ENCODE measurements at regions not wholly inside any gene's neighbourhood (a gene's known extent, or its start where the extent isn't known, plus 50 kb on each side); places are given as distances from the start of the nearest gene placed in this dataset.

DNA sequence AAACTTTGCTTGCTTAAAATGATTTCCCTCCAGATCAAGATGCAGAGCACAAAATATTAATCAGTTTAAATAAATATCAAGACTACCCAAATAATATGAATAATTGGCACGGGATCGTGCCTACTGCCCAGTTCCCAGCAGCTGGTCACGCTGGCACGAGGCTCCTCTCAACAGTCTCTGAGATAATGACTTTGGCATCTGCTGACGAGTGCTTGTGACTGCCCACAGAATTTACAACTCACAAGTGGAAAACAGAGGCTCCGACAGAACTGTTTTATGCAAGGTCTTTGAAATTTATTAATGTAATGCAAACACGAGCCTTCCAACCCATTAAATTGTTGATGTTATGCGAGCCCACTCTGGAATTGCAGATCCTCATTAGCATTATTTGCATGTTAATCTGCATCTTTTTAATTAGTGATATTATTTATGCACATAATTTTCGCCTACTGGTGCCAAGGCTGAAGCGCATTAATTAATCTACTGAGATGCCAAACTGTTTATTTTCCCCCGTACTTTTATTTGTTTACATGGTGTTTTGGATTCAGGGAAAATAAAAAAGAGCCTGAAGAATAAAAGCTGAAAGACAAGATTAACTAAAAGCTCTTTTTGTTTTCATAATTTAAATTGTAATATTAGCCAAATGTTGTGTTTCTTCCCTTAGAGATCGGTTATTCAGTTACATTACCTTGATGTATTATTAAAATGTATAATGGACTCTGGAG is 369.3 kb upstream of the IRX1 start:
- TF ChIP-seq, protein P1, sequence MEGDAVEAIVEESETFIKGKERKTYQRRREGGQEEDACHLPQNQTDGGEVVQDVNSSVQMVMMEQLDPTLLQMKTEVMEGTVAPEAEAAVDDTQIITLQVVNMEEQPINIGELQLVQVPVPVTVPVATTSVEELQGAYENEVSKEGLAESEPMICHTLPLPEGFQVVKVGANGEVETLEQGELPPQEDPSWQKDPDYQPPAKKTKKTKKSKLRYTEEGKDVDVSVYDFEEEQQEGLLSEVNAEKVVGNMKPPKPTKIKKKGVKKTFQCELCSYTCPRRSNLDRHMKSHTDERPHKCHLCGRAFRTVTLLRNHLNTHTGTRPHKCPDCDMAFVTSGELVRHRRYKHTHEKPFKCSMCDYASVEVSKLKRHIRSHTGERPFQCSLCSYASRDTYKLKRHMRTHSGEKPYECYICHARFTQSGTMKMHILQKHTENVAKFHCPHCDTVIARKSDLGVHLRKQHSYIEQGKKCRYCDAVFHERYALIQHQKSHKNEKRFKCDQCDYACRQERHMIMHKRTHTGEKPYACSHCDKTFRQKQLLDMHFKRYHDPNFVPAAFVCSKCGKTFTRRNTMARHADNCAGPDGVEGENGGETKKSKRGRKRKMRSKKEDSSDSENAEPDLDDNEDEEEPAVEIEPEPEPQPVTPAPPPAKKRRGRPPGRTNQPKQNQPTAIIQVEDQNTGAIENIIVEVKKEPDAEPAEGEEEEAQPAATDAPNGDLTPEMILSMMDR (conservative IDR thresholded peaks at IDR 0.05; ENCODE audit: low read depth, low read length) = no peak
- DNase-seq (ENCODE audit: low read depth) = no peak
- no peak overlapping the region for H3K4me3 ChIP-seq (ENCODE audit: low read depth, low read length)

DNA sequence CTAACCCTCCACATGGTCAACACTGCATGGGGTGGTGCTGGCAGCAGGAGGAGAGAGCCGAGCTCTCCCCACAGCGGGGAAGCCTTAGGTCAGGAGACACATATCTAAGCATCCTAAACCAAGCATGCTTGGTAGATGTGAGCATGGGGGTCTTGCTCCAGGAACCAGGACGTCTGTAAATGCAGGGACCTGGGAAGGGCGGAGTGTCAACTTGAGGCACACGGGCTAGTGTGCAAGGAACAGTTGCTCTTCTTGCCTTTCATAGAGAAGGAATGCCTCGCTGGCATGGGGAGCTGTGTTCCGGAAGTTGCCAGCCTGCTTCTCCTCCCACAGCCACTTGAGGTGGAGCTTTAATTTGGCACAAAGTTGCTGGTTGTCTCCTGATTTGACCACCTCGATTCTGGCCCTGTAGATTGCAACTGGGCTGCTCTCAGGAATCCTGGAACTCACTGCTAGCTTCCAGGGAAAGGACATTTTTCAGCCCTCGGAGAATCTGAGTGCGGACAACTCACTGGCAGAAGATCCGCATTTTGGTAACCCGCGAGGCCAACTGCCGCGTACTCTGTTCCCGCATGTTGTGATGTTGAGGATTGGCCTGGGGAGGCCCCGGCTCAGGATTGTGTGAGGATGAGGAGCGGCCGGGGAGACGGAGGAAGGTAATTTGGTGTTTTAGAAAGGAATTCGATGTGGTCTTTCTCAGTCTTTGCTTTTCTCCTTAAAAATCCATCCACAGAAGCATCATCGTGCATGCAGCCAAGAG is 370.3 kb upstream of the IRX1 start:
- TF ChIP-seq, protein P1 (conservative IDR thresholded peaks at IDR 0.05; ENCODE audit: low read depth, low read length) = no peak
- DNase-seq (ENCODE audit: low read depth) = no peak

DNA sequence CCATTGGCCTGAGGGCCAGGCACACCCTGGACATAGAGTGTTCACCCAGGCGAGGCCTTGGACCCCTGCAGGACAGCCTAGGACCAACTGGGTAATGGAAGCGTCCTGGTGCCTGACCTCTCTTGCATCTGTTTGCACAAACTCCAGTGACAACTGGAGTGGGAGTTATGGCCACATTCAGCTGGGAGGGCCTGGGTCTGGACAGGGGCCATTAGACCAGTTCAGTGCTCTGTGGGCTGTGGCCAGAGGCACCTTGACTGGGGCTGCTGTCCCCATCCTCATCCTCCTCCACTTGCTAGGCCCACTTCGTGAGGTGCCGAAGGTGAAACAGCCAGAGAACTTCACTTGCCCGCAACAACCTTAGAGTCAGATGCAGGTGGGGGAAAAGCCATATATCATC is 372.7 kb upstream of the IRX1 start:
- TF ChIP-seq, protein P1 (conservative IDR thresholded peaks at IDR 0.05; ENCODE audit: low read depth, low read length) = no peak
- no peak for DNase-seq (ENCODE audit: low read depth)
- H3K4me3 ChIP-seq (ENCODE audit: low read depth, low read length) = no peak overlapping the region

More for the DNA sequence above, 370.3 kb upstream of the IRX1 start:
- no peak overlapping the region for H3K4me3 ChIP-seq (ENCODE audit: low read depth, low read length)

DNA sequence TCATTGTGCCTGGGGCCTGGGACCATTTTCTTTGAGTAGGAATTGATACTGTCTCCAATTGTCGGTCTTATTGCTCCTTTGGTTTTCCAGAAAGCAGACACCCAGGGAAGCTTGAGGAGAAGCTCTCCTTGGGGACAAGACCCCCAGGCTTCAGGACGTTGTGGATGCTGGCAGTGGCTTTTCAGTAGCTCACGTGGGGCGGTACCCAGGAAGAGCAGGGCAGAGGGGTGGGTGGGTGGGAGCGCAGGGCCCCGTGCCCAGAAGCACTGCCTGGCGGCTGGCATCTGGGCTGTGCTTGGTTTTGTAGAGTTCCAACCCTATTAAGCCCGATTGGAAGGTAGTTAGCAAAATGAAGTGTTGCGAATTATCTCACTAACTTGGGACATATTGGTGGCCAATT is 374.2 kb upstream of the IRX1 start:
- H3K4me3 ChIP-seq (ENCODE audit: low read depth, low read length) = no peak overlapping the region
- no peak for DNase-seq (ENCODE audit: low read depth)
- TF ChIP-seq, protein P1 (conservative IDR thresholded peaks at IDR 0.05; ENCODE audit: low read depth, low read length) = no peak

DNA sequence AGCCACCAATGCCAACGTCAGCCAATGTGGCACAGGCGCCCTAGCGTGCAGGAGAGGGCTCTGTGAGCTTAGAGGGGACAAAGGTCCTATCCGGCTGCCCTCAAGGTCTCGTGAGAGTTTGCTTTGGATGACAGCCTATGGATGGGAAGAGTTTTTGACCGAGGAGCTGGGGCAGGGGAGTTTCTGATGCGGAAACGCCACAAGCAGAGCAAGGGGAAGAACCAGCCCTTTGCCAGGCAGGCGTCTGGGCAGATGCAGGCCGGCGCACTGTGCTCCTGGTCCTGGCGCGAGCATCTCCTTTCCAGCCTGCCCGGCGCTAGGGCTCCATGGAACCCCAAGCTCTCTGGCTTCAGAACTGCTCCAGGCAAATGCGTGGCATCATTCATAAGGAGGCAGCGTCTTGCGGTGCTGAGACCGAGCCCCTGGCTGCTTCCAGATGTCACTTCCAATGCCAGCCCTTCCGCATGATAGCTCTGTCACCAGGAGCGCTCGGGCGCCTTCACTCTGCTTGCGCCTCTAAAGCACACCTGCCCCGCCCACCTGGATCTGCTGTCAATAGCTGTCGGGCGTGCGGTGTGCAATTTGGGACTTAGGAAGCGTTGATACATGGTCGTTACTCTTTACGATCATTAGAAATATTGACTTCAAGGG is 374.9 kb upstream of the IRX1 start:
- DNase-seq (ENCODE audit: low read depth) = no peak
- TF ChIP-seq, protein P1 (conservative IDR thresholded peaks at IDR 0.05; ENCODE audit: low read depth, low read length) = no peak
- no peak overlapping the region for H3K4me3 ChIP-seq (ENCODE audit: low read depth, low read length)

DNA sequence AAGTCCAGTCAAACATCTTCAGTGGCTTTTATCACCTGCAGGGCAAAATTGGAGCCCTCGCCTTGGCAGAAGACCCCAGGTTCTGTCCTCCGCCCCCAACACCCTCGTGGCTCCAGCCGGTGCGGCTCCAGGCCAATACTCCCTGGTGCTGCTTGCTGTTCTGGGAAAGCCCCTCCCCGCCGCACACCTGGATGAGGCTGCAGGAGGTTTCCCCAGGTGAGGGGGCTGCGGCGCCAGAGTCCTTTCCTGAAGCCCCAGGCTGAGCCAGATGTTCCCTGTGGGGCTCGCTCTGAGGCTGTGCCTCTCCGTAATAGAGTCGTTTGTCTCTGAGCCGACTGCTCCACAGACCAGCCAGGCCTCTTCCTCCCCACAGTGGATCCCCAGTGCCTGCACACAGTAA is 375.4 kb upstream of the IRX1 start:
- DNase-seq (ENCODE audit: low read depth) = no peak
- TF ChIP-seq, protein P1 (conservative IDR thresholded peaks at IDR 0.05; ENCODE audit: low read depth, low read length) = no peak
- H3K4me3 ChIP-seq (ENCODE audit: low read depth, low read length) = no peak overlapping the region
